ENCODE measurements at regions not wholly inside any gene's neighbourhood (a gene's known extent, or its start where the extent isn't known, plus 50 kb on each side); places are given as distances from the start of the nearest gene placed in this dataset.
A peak's percentile ranks its signal among the peaks of the same experiment; 100 is the strongest.
"Not testable (repeated sequence)": the region's sequence is repeated elsewhere in the genome, so short reads cannot be mapped to it uniquely, and the experiment has no call there.

- no peaks in the 10 kb centered on the region for H3K4me1 ChIP-seq (ENCODE audit: control insufficient read depth, extremely low read depth, insufficient read depth, low read length)
- FAIRE-seq (no peak), DNase-seq (ENCODE audit: low read depth, low spot score) (no peak)
- no peaks in the 10 kb centered on the region for H4K20me1 ChIP-seq (replicated peaks; ENCODE audit: control insufficient read depth, extremely low read depth, insufficient read depth, low read length)
- no peak overlapping the region for H3K4me3 ChIP-seq (replicated peaks in 1 of 3; ENCODE audit: insufficient read depth in 1 of 3, low read depth in 1 of 3, low read length in 3 of 3)
- intact Hi-C loops (cut with micrococcal nuclease) (loop anchor here (5.0 to 10.0 kb wide), 2 partner anchors 82 to 1139 kb away; no protein-coding TSS in a partner anchor), dilution Hi-C loops (cut with MboI; ENCODE audit: extremely low pct_ligation_motif_present, low sequenced_read_pairs) (no loop called here)
- no peaks in the 10 kb centered on the region for H3K9me3 ChIP-seq (replicated peaks; ENCODE audit: control insufficient read depth, insufficient read depth, low read length)
- ChIA-PET CTCF (interaction anchor here (2.8 to 3.8 kb wide), 2 partner anchors 945 to 1135 kb away, joined by 9 to 22 read pairs; no protein-coding TSS in a partner anchor), POLR2A (no interaction called here)
- H3K9me1 ChIP-seq (replicated peaks; ENCODE audit: control insufficient read depth, extremely low read depth, insufficient read depth, low read length), result no peaks in the 10 kb centered on the region
- no peak for TF ChIP-seq POLR2A (IDR thresholded peaks at IDR 0.05; ENCODE audit: low read depth, low read length)
- no peak for TF ChIP-seq MYC (IDR thresholded peaks at IDR 0.05; ENCODE audit: low read depth, low read length)
- BruUV-seq (replicated peaks), result no TSS peak
- H3K27me3 ChIP-seq (ENCODE audit: control insufficient read depth in 2 of 2, insufficient read depth in 2 of 2, low read length in 2 of 2), result no peaks in the 10 kb centered on the region
- H3K36me3 ChIP-seq (ENCODE audit: control insufficient read depth in 2 of 2, extremely low read depth in 1 of 2, insufficient read depth in 2 of 2, low read length in 2 of 2), result no peaks in the 10 kb centered on the region
- H3K27ac ChIP-seq (ENCODE audit: insufficient read depth, low read depth, low read length), result no peak overlapping the region
- no peak overlapping the region for H3K4me2 ChIP-seq (ENCODE audit: insufficient read depth, low read length)
- H2AFZ ChIP-seq (ENCODE audit: low read depth, low read length), result no peak overlapping the region
- no peaks in the 10 kb centered on the region for H3K79me2 ChIP-seq (ENCODE audit: control insufficient read depth, insufficient read depth, low read length)
- H3K9ac ChIP-seq (replicated peaks; ENCODE audit: extremely low read depth, insufficient read depth, low read length), result no peak overlapping the region
These were observed 203.3 kb upstream of the PCDH18 start for GRCh38 chr4:137735561-137736104.

- CTCF ChIA-PET, result interaction anchor here (0.5 to 3.8 kb wide), 11 partner anchors 10 to 1205 kb away, joined by 3 to 22 read pairs (median 5); no protein-coding TSS in a partner anchor
- dilution Hi-C loops (cut with MboI; ENCODE audit: extremely low pct_ligation_motif_present, low sequenced_read_pairs); POLR2A ChIA-PET; H3K9me1 ChIP-seq (replicated peaks; ENCODE audit: control insufficient read depth, extremely low read depth, insufficient read depth, low read length); H3K27ac ChIP-seq (ENCODE audit: insufficient read depth, low read depth, low read length); H3K79me2 ChIP-seq (ENCODE audit: control insufficient read depth, insufficient read depth, low read length); H3K4me2 ChIP-seq (ENCODE audit: insufficient read depth, low read length); H3K9me3 ChIP-seq (replicated peaks; ENCODE audit: control insufficient read depth, insufficient read depth, low read length); BruUV-seq (replicated peaks); H3K4me1 ChIP-seq (ENCODE audit: control insufficient read depth, extremely low read depth, insufficient read depth, low read length); H3K4me3 ChIP-seq (replicated peaks in 1 of 3; ENCODE audit: insufficient read depth in 1 of 3, low read depth in 1 of 3, low read length in 3 of 3); H4K20me1 ChIP-seq (replicated peaks; ENCODE audit: control insufficient read depth, extremely low read depth, insufficient read depth, low read length); H3K36me3 ChIP-seq (ENCODE audit: control insufficient read depth in 2 of 2, extremely low read depth in 1 of 2, insufficient read depth in 2 of 2, low read length in 2 of 2); H3K27me3 ChIP-seq (ENCODE audit: control insufficient read depth in 2 of 2, insufficient read depth in 2 of 2, low read length in 2 of 2); H2AFZ ChIP-seq (ENCODE audit: low read depth, low read length); H3K9ac ChIP-seq (replicated peaks; ENCODE audit: extremely low read depth, insufficient read depth, low read length): not testable (repeated sequence)
- FAIRE-seq (peak; percentile 44), DNase-seq (ENCODE audit: low read depth, low spot score) (peak; percentile 37)
- intact Hi-C loops (cut with micrococcal nuclease), result loop anchor here (1.0 to 10.0 kb wide), 6 partner anchors 128 to 1141 kb away; no protein-coding TSS in a partner anchor
- TF ChIP-seq CTCF (IDR thresholded peaks at IDR 0.05; ENCODE audit: extremely low read depth in 1 of 2, insufficient read depth in 1 of 2, low read depth in 1 of 2, low read length in 2 of 2), result peak; percentile 45 to 61
These were observed 201.2 kb upstream of the PCDH18 start for GRCh38 chr4:137733174-137734141.

All from endothelial cell of umbilical vein (primary cell).